ENCODE measurements at regions not wholly inside any gene's neighbourhood (a gene's known extent, or its start where the extent isn't known, plus 50 kb on each side); places are given as distances from the start of the nearest gene placed in this dataset.

DNA sequence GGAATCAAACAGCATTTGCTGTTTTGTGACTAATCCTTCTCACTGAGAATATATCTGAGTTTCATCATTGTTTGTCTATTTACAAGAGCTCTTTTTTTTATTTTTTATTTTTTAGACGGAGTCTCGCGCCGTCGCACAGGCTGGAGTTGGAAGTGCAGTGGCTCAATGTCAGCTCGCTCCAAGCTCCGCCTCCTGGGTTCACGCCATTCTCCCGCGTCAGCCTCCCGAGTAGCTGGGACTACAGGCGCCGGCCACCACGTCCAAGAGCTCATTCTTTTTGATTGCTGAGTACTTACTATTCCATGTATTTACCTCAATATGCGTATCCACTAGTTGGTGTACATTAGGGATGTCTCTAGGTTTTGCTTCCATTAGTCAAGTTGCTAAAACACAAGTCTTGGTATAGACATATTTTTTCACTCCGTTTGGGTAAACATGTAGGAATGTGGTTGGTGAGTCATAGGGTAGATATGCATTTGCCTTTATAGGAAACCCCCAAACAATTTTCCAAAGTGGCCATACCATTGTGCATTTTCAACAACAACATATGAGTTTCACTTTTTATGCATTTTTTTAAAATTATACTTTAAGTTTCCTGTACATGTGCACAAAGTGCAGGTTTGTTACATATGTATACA is 1005.0 kb upstream of the CDH10 start:
- H3K9me3 ChIP-seq = peaks cover 4% of the 10 kb centered on the region
- no peak for DNase-seq
- no peaks in the 10 kb centered on the region for H3K27me3 ChIP-seq
- H3K4me1 ChIP-seq = no peaks in the 10 kb centered on the region
- TF ChIP-seq, protein P1, sequence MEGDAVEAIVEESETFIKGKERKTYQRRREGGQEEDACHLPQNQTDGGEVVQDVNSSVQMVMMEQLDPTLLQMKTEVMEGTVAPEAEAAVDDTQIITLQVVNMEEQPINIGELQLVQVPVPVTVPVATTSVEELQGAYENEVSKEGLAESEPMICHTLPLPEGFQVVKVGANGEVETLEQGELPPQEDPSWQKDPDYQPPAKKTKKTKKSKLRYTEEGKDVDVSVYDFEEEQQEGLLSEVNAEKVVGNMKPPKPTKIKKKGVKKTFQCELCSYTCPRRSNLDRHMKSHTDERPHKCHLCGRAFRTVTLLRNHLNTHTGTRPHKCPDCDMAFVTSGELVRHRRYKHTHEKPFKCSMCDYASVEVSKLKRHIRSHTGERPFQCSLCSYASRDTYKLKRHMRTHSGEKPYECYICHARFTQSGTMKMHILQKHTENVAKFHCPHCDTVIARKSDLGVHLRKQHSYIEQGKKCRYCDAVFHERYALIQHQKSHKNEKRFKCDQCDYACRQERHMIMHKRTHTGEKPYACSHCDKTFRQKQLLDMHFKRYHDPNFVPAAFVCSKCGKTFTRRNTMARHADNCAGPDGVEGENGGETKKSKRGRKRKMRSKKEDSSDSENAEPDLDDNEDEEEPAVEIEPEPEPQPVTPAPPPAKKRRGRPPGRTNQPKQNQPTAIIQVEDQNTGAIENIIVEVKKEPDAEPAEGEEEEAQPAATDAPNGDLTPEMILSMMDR (IDR thresholded peaks at IDR 0.05) = no peak
- no peak overlapping the region for H3K4me3 ChIP-seq
- intact Hi-C loops (cut with DNase I) = no loop called here
- no peak overlapping the region for H3K27ac ChIP-seq
- no peaks in the 10 kb centered on the region for H3K36me3 ChIP-seq
- no peak for ATAC-seq

GRCh38 chr5:25646421-25647341 is 1001.9 kb upstream of the CDH10 start:
- Histone ChIP-seq H3K4me3 (no peak overlapping the region), H3K36me3 (no peaks in the 10 kb centered on the region), H3K27me3 (no peaks in the 10 kb centered on the region), H3K27ac (no peak overlapping the region), H3K9me3 (no peaks in the 10 kb centered on the region), H3K4me1 (no peaks in the 10 kb centered on the region)
- intact Hi-C loops (cut with DNase I) = no loop called here
- DNase-seq = no peak
- no peak for ATAC-seq
- TF ChIP-seq, protein P1 (IDR thresholded peaks at IDR 0.05) = no peak

DNA sequence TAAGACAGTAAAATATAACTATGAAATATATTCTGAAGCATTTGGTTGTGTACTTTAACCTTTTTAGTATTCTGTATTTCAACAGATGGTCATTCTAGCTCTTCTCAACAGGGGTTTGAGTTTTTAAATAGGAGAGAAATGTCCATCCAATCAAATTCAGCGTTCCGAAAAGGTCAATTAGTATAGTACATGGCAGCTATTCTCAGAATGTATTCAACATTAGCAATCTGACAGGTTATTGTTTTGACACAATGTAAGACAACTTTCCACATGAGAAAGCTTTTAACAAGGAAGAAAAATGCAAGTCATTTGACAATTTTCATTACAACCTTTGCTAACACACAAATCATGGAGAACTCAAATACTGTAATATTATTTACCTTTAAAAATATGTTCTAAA is 996.3 kb upstream of the CDH10 start:
- Histone ChIP-seq H3K27me3 (no peaks in the 10 kb centered on the region), H3K4me3 (no peak overlapping the region), H3K36me3 (no peaks in the 10 kb centered on the region), H3K27ac (no peak overlapping the region), H3K4me1 (no peaks in the 10 kb centered on the region), H3K9me3 (no peaks in the 10 kb centered on the region)
- TF ChIP-seq, protein P1 (IDR thresholded peaks at IDR 0.05) = no peak
- no peak for ATAC-seq
- DNase-seq = no peak
- intact Hi-C loops (cut with DNase I) = no loop called here

GRCh38 chr5:25619273-25619672 is 974.5 kb upstream of the CDH10 start:
- Histone ChIP-seq H3K9me3 (no peaks in the 10 kb centered on the region), H3K4me3 (no peak overlapping the region), H3K36me3 (no peaks in the 10 kb centered on the region), H3K27me3 (no peaks in the 10 kb centered on the region), H3K4me1 (no peaks in the 10 kb centered on the region), H3K27ac (no peak overlapping the region)
- DNase-seq = no peak
- TF ChIP-seq, protein P1 (IDR thresholded peaks at IDR 0.05) = no peak
- intact Hi-C loops (cut with DNase I) = no loop called here
- ATAC-seq = no peak

DNA sequence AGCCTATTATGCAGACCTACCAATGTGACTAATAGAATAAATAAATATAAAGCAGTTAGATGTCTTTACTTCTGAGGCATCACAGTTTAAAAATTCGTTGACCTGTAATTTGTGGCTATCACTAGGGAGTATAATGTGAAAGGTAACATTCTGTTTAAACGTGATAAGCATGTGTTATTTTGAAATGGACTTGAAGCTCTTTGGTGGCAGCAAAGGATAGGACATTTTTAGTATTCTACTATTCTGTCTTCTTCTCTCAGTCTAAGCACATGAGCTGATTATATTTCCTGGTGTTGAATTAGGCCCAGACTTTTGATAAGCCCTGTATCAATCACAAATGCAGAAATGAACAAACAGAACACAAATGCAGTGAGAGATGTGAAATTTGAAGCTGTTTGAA is 974.0 kb upstream of the CDH10 start:
- Histone ChIP-seq H3K36me3 (no peaks in the 10 kb centered on the region), H3K27ac (no peak overlapping the region), H3K4me3 (no peak overlapping the region), H3K9me3 (no peaks in the 10 kb centered on the region), H3K27me3 (no peaks in the 10 kb centered on the region), H3K4me1 (no peaks in the 10 kb centered on the region)
- DNase-seq (no peak), ATAC-seq (no peak)
- intact Hi-C loops (cut with DNase I) = no loop called here
- TF ChIP-seq, protein P1 (IDR thresholded peaks at IDR 0.05) = no peak

All from upper lobe of right lung (tissue), 1 donor.